Liver (tissue), 7 donors: ENCODE measurements at regions not wholly inside any gene's neighbourhood (a gene's known extent, or its start where the extent isn't known, plus 50 kb on each side); places are given as distances from the start of the nearest gene placed in this dataset.
A peak's percentile ranks its signal among the peaks of the same experiment; 100 is the strongest.

Experiments
- DNase-seq: peaks from one replicate; pipeline ENCODE4 v3.0.0-alpha.2; 2017; ENCODE audit warnings: low spot score
- H3K27ac ChIP-seq, 2 donors: one replicate each; pipeline ENCODE4 v1.7.0; 2013; ENCODE audit warnings: inconsistent platforms in 2 of 2, low read length in 2 of 2, control low read depth in 1 of 2, low read depth in 1 of 2, mild to moderate bottlenecking in 1 of 2
- H3K27me3 ChIP-seq, 4 donors: one replicate each; pipeline versions ENCODE4 v1.6.1 to v1.7.0; 2013; ENCODE audit warnings: low read length in 3 of 4, inconsistent platforms in 1 of 4, mild to moderate bottlenecking in 1 of 4, moderate library complexity in 1 of 4; ENCODE audit not compliant: control insufficient read depth in 4 of 4, insufficient read depth in 4 of 4
- H3K36me3 ChIP-seq, 4 donors: one replicate each; pipeline versions ENCODE4 v1.6.1 to v1.7.0; 2013; ENCODE audit warnings: low read length in 3 of 4, mild to moderate bottlenecking in 3 of 4, low read depth in 1 of 4, moderate library complexity in 1 of 4; ENCODE audit not compliant: control insufficient read depth in 4 of 4, insufficient read depth in 3 of 4
- H3K4me1 ChIP-seq, 4 donors: one replicate each; pipeline versions ENCODE4 v1.6.1 to v1.7.0; 2013; ENCODE audit warnings: low read length in 3 of 4, mild to moderate bottlenecking in 3 of 4, moderate library complexity in 1 of 4; ENCODE audit not compliant: control insufficient read depth in 4 of 4, insufficient read depth in 4 of 4
- H3K4me3 ChIP-seq, 3 donors: one replicate each; pipeline versions ENCODE4 v1.6.1 to v1.7.0; 2013; ENCODE audit warnings: low read length in 3 of 3, control low read depth in 1 of 3, low read depth in 1 of 3, mild to moderate bottlenecking in 1 of 3
- H3K9ac ChIP-seq, 2 donors: one replicate each; pipeline ENCODE4 v1.7.0; 2013; ENCODE audit warnings: low read length in 2 of 2, mild to moderate bottlenecking in 2 of 2, moderate library complexity in 2 of 2, control low read depth in 1 of 2, low read depth in 1 of 2
- H3K9me3 ChIP-seq, 4 donors: one replicate each; pipeline versions ENCODE4 v1.6.1 to v1.7.0; 2013; ENCODE audit warnings: low read length in 3 of 4; ENCODE audit not compliant: control insufficient read depth in 4 of 4
- ATF3 ChIP-seq: IDR thresholded peaks from 2 replicates; pipeline ENCODE4 v1.6.1; 2016; ENCODE audit warnings: antibody characterized with exemption
- FOXA1 ChIP-seq: IDR thresholded peaks from 2 replicates; pipeline ENCODE4 v1.6.1; 2016; ENCODE audit warnings: antibody characterized with exemption
- FOXA2 ChIP-seq: IDR thresholded peaks from 2 replicates; pipeline ENCODE4 v1.6.1; 2016; ENCODE audit warnings: antibody characterized with exemption
- GABPA ChIP-seq, 2 donors: IDR thresholded peaks in 1 of 2; conservative IDR thresholded peaks in 1 of 2; 2 replicates each; pipeline ENCODE4 v1.6.1; 2016; ENCODE audit warnings: antibody characterized with exemption in 2 of 2, mild to moderate bottlenecking in 1 of 2, moderate library complexity in 1 of 2
- HNF4G ChIP-seq: IDR thresholded peaks from 2 replicates; pipeline ENCODE4 v1.6.1; 2016; ENCODE audit warnings: antibody characterized with exemption
- NR2F2 ChIP-seq: IDR thresholded peaks from 2 replicates; pipeline ENCODE4 v1.6.1; 2016; ENCODE audit warnings: antibody characterized with exemption
- RAD21 ChIP-seq, 2 donors: IDR thresholded peaks; 2 replicates each; pipeline ENCODE4 v1.6.1; 2016; ENCODE audit warnings: antibody characterized with exemption in 2 of 2, mild to moderate bottlenecking in 2 of 2
- TAF1 ChIP-seq: conservative IDR thresholded peaks from 2 replicates; pipeline ENCODE4 v1.6.1; 2016; ENCODE audit warnings: antibody characterized with exemption, mild to moderate bottlenecking
- YY1 ChIP-seq: IDR thresholded peaks from 2 replicates; pipeline ENCODE4 v1.6.1; 2016; ENCODE audit warnings: antibody characterized with exemption, mild to moderate bottlenecking
- ZBTB33 ChIP-seq: IDR thresholded peaks from 2 replicates; pipeline ENCODE4 v1.6.1; 2016; ENCODE audit warnings: antibody characterized with exemption
- WGBS: extraction: QIAGEN DNeasy Blood & Tissue Kit; methylation state at CpG from one replicate; pipeline ENCODE4 v1.1.7; 2013; 5-methylcytosine and 5-hydroxymethylcytosine counted together
- donor health status: healthy.
- donor health status: healthy.
- donor health status: healthy.
- donor health status: healthy.

- TF ChIP-seq ZBTB33, result peak; percentile 65
Observed at GRCh38 chr5:110109667-110110066, 419.9 kb downstream of the MAN2A1 start (continued).

GRCh38 chr5:110112348-110112747, 422.6 kb downstream of the MAN2A1 start:
- H3K36me3 ChIP-seq, result no peaks in the 10 kb centered on the region
- H3K27me3 ChIP-seq, result no peaks in the 10 kb centered on the region
- H3K9ac ChIP-seq, result no peak overlapping the region
- no peak overlapping the region for H3K4me3 ChIP-seq
- H3K27ac ChIP-seq, result no peak overlapping the region
- no peak for DNase-seq
- no peak for TF ChIP-seq ATF3
- H3K9me3 ChIP-seq, result no peaks in the 10 kb centered on the region
- peaks cover 0 to 28% (median 17%) of the 10 kb centered on the region in 4 donors for H3K4me1 ChIP-seq

- TF ChIP-seq YY1 (no peak), ZBTB33 (no peak), GABPA (IDR thresholded peaks at IDR 0.05 in 1 of 2, conservative IDR thresholded peaks at IDR 0.05 in 1 of 2) (no peak), TAF1 (no peak)
- no peak for DNase-seq
- no peak overlapping the region for H3K27ac ChIP-seq
- peaks cover 0 to 2% (median under 1%) of the 10 kb centered on the region in 4 donors for H3K4me1 ChIP-seq
- WGBS, result 92% methylated on average over 3 of the region's 3 CpGs
- H3K36me3 ChIP-seq, result no peaks in the 10 kb centered on the region
- H3K9me3 ChIP-seq, result no peaks in the 10 kb centered on the region
- H3K4me3 ChIP-seq, result no peak overlapping the region
- no peak overlapping the region for H3K9ac ChIP-seq
- no peaks in the 10 kb centered on the region for H3K27me3 ChIP-seq
Observed at GRCh38 chr5:110115503-110115902, 425.8 kb downstream of the MAN2A1 start.

GRCh38 chr5:110116539-110116938, 426.8 kb downstream of the MAN2A1 start:
- no peak for DNase-seq
- Histone ChIP-seq H3K4me1 (no peaks in the 10 kb centered on the region), H3K36me3 (no peaks in the 10 kb centered on the region), H3K9ac (no peak overlapping the region), H3K4me3 (no peak overlapping the region), H3K27ac (no peak overlapping the region), H3K9me3 (no peaks in the 10 kb centered on the region), H3K27me3 (no peaks in the 10 kb centered on the region)
- no peak for TF ChIP-seq FOXA1
- peak; percentile 50 to 69 for TF ChIP-seq RAD21 (IDR thresholded peaks at IDR 0.05)
- TF ChIP-seq HNF4G, result no peak
- TF ChIP-seq ATF3, result no peak
- TF ChIP-seq GABPA (IDR thresholded peaks at IDR 0.05 in 1 of 2, conservative IDR thresholded peaks at IDR 0.05 in 1 of 2), result no peak
- no peak for TF ChIP-seq YY1
- no peak for TF ChIP-seq NR2F2
- no peak for TF ChIP-seq FOXA2
- WGBS, result 91% methylated on average over 1 of the region's 1 CpG
